HEK293 (cell line): ENCODE measurements at regions not wholly inside any gene's neighbourhood (a gene's known extent, or its start where the extent isn't known, plus 50 kb on each side); places are given as distances from the start of the nearest gene placed in this dataset.

Experiments used
- CTCF ChIA-PET: fragments of 350-600 bp; formaldehyde crosslinking; extraction: SDS; loops from one replicate; lab custom pipeline; 2021; ENCODE audit warnings: antibody characterized with exemption; lab: Yijun Ruan, JAX
- POLR2A ChIA-PET: fragments of 300-600 bp; formaldehyde crosslinking; extraction: SDS; loops from one replicate; lab custom pipeline; 2020; ENCODE audit warnings: antibody characterized with exemption, inconsistent platforms; lab: Yijun Ruan, JAX
- H3K27ac ChIP-seq: fragments of 200-500 bp; sonication (Bioruptor generic); 2 replicates; pipeline ENCODE4 v1.5.1; 2014; ENCODE audit warnings: low read depth, low read length, control low read depth, inconsistent platforms; ENCODE audit errors: extremely low read depth
- H3K36me3 ChIP-seq, 2 experiments: fragments of 200-500 bp in 1 of 2; sonication (Bioruptor generic) in 1 of 2; 1 replicate in 1 of 2; 2 replicates in 1 of 2; pipeline ENCODE4 v1.5.1; 2014 to 2017; ENCODE audit warnings: inconsistent platforms in 2 of 2, low read length in 2 of 2; ENCODE audit not compliant: control insufficient read depth in 2 of 2, insufficient read depth in 1 of 2
- H3K4me1 ChIP-seq: fragments of 200-500 bp; sonication (Bioruptor generic); 2 replicates; pipeline ENCODE4 v1.5.1; 2014; ENCODE audit warnings: mild to moderate bottlenecking, low read length, inconsistent platforms; ENCODE audit not compliant: control insufficient read depth, insufficient read depth
- H3K4me3 ChIP-seq: 2 replicates; pipeline ENCODE4 v1.5.1; 2011; ENCODE audit warnings: low read depth, mild to moderate bottlenecking, control low read depth, low read length, moderate library complexity
- H3K9me3 ChIP-seq: fragments of 200-500 bp; sonication (Bioruptor generic); 2 replicates; pipeline ENCODE4 v1.5.1; 2014; ENCODE audit warnings: low read depth, low read length, inconsistent platforms; ENCODE audit not compliant: control insufficient read depth, insufficient read depth
- ATF2 ChIP-seq: fragments of 450-650 bp; formaldehyde crosslinking; IDR thresholded peaks from 2 replicates; pipeline ENCODE4 v1.5.1; 2016; ENCODE audit warnings: missing biosample characterization, missing genetic modification characterization, low read depth
- FEZF1 ChIP-seq: fragments of 450-650 bp; formaldehyde crosslinking; IDR thresholded peaks from 2 replicates; pipeline ENCODE4 v1.5.1; 2016; ENCODE audit warnings: missing biosample characterization, missing genetic modification characterization
- HIC1 ChIP-seq: fragments of 450-650 bp; formaldehyde crosslinking; IDR thresholded peaks from 2 replicates; pipeline ENCODE4 v1.5.1; 2016; ENCODE audit warnings: missing biosample characterization, missing genetic modification characterization
- HOXC10 ChIP-seq: sonication (generic); formaldehyde crosslinking; IDR thresholded peaks from 2 replicates; pipeline ENCODE4 v1.8.1; 2023; ENCODE audit warnings: mild to moderate bottlenecking, missing genetic modification reagents
- RBAK ChIP-seq: fragments of 450-650 bp; formaldehyde crosslinking; IDR thresholded peaks from 2 replicates; pipeline ENCODE4 v1.5.1; 2016; ENCODE audit warnings: missing biosample characterization, missing genetic modification characterization
- REPIN1 ChIP-seq: fragments of 450-650 bp; formaldehyde crosslinking; IDR thresholded peaks from 2 replicates; pipeline ENCODE4 v1.5.1; 2017; ENCODE audit warnings: missing biosample characterization, missing genetic modification characterization, low read depth
- ZBTB6 ChIP-seq: fragments of 450-650 bp; formaldehyde crosslinking; IDR thresholded peaks from 2 replicates; pipeline ENCODE4 v1.5.1; 2017; ENCODE audit warnings: missing biosample characterization, missing genetic modification characterization
- ZFHX2 ChIP-seq: fragments of 450-650 bp; formaldehyde crosslinking; conservative IDR thresholded peaks from 2 replicates; pipeline ENCODE4 v1.5.1; 2016; ENCODE audit warnings: missing biosample characterization, missing genetic modification characterization
- ZNF155 ChIP-seq: fragments of 450-650 bp; formaldehyde crosslinking; IDR thresholded peaks from 2 replicates; pipeline ENCODE4 v1.5.1; 2016; ENCODE audit warnings: missing biosample characterization, missing genetic modification characterization
- ZNF202 ChIP-seq: fragments of 450-650 bp; formaldehyde crosslinking; IDR thresholded peaks from 2 replicates; pipeline ENCODE4 v1.5.1; 2016; ENCODE audit warnings: missing biosample characterization, missing genetic modification characterization, borderline replicate concordance
- ZNF223 ChIP-seq: fragments of 450-650 bp; formaldehyde crosslinking; IDR thresholded peaks from 2 replicates; pipeline ENCODE4 v1.5.1; 2016; ENCODE audit warnings: missing biosample characterization, missing genetic modification characterization
- ZNF404 ChIP-seq: fragments of 450-650 bp; formaldehyde crosslinking; IDR thresholded peaks from 2 replicates; pipeline ENCODE4 v1.5.1; 2017; ENCODE audit warnings: missing biosample characterization, missing genetic modification characterization
- ZNF449 ChIP-seq: fragments of 450-650 bp; formaldehyde crosslinking; IDR thresholded peaks from 2 replicates; pipeline ENCODE4 v1.5.1; 2017; ENCODE audit warnings: missing biosample characterization, mild to moderate bottlenecking, missing genetic modification characterization, moderate library complexity
- ZNF514 ChIP-seq: fragments of 450-650 bp; formaldehyde crosslinking; IDR thresholded peaks from 2 replicates; pipeline ENCODE4 v1.5.1; 2016; ENCODE audit warnings: missing biosample characterization, missing genetic modification characterization
- ZNF560 ChIP-seq: fragments of 450-650 bp; formaldehyde crosslinking; IDR thresholded peaks from 2 replicates; pipeline ENCODE4 v1.5.1; 2017; ENCODE audit warnings: missing biosample characterization, missing genetic modification characterization, borderline replicate concordance
- ZNF654 ChIP-seq: fragments of 450-650 bp; formaldehyde crosslinking; IDR thresholded peaks from 2 replicates; pipeline ENCODE4 v1.5.1; 2016; ENCODE audit warnings: low read depth, missing biosample characterization, missing genetic modification characterization
- ZNF658 ChIP-seq: fragments of 450-650 bp; formaldehyde crosslinking; IDR thresholded peaks from 2 replicates; pipeline ENCODE4; 2016; ENCODE audit warnings: missing biosample characterization, missing genetic modification characterization
- ZNF701 ChIP-seq: fragments of 450-650 bp; formaldehyde crosslinking; IDR thresholded peaks from 2 replicates; pipeline ENCODE4 v1.5.1; 2016; ENCODE audit warnings: missing biosample characterization, missing genetic modification characterization
- ZNF76 ChIP-seq: fragments of 450-650 bp; formaldehyde crosslinking; IDR thresholded peaks from 2 replicates; pipeline ENCODE4; 2016; ENCODE audit warnings: low read depth, missing biosample characterization, missing genetic modification characterization, borderline replicate concordance

GRCh38 chr15:45743426-45744235 lies 108.8 kb downstream of the SQOR start:
- CTCF ChIA-PET, result interaction anchor here (0.6 to 1.0 kb wide), 2 partner anchors 93 to 559 kb away, joined by 3 read pairs; no protein-coding TSS in a partner anchor

GRCh38 chr15:45744236-45744589 lies 109.4 kb downstream of the SQOR start:
- Histone ChIP-seq H3K9me3 (no peaks in the 10 kb centered on the region), H3K36me3 (no peaks in the 10 kb centered on the region), H3K27ac (no peak overlapping the region), H3K4me3 (no peak overlapping the region), H3K4me1 (no peaks in the 10 kb centered on the region)
- CTCF ChIA-PET, result no interaction called here
- TF ChIP-seq ZNF514 (no peak), ZNF658 (no peak), ZNF654 (no peak), ZBTB6 (tag by site-specific recombination) (no peak), HIC1 (no peak), REPIN1 (tag by site-specific recombination) (no peak), HOXC10 (CRISPR knock-in tag) (no peak), FEZF1 (no peak), ZNF449 (tag by site-specific recombination) (no peak), ZNF701 (tag by site-specific recombination) (no peak), RBAK (tag by site-specific recombination) (no peak)
- POLR2A ChIA-PET, result no interaction called here

More at GRCh38 chr15:45743426-45744235, 108.8 kb downstream of the SQOR start:
- Histone ChIP-seq H3K27ac (no peak overlapping the region), H3K36me3 (no peaks in the 10 kb centered on the region), H3K9me3 (no peaks in the 10 kb centered on the region), H3K4me3 (no peak overlapping the region), H3K4me1 (no peaks in the 10 kb centered on the region)
- TF ChIP-seq ZNF404 (tag by site-specific recombination), result no peak
- TF ChIP-seq ZNF155 (tag by site-specific recombination), result no peak
- TF ChIP-seq FEZF1, result no peak
- no peak for TF ChIP-seq ZNF76 (tag by site-specific recombination)
- no peak for TF ChIP-seq ATF2 (tag by site-specific recombination)
- TF ChIP-seq ZFHX2 (tag by site-specific recombination), result no peak
- TF ChIP-seq ZNF560 (tag by site-specific recombination), result no peak
- TF ChIP-seq ZNF223 (tag by site-specific recombination), result no peak
- TF ChIP-seq ZNF202 (tag by site-specific recombination), result no peak
- POLR2A ChIA-PET, result no interaction called here
